Fibroblast of pulmonary artery (primary cell): ENCODE measurements at regions not wholly inside any gene's neighbourhood (a gene's known extent, or its start where the extent isn't known, plus 50 kb on each side); places are given as distances from the start of the nearest gene placed in this dataset.
"Not testable (repeated sequence)": the region's sequence is repeated elsewhere in the genome, so short reads cannot be mapped to it uniquely, and the experiment has no call there.

Source experiments
- DNase-seq: peaks from one replicate; pipeline ENCODE4 v3.0.0-alpha.2; 2010; ENCODE audit warnings: low read depth
- H3K4me3 ChIP-seq: replicated peaks from 2 replicates; pipeline ENCODE4 v1.5.1; 2011; ENCODE audit warnings: low read depth, mild to moderate bottlenecking, control low read depth, low read length, moderate library complexity
- TF ChIP-seq, protein P1 (sequence below): IDR thresholded peaks from 2 replicates; pipeline ENCODE4 v1.5.1; 2011; ENCODE audit warnings: mild to moderate bottlenecking, control low read depth, low read length, inconsistent platforms; ENCODE audit errors: missing control alignments

- no peak for DNase-seq
- H3K4me3 ChIP-seq: no peak overlapping the region
- TF ChIP-seq, protein P1, sequence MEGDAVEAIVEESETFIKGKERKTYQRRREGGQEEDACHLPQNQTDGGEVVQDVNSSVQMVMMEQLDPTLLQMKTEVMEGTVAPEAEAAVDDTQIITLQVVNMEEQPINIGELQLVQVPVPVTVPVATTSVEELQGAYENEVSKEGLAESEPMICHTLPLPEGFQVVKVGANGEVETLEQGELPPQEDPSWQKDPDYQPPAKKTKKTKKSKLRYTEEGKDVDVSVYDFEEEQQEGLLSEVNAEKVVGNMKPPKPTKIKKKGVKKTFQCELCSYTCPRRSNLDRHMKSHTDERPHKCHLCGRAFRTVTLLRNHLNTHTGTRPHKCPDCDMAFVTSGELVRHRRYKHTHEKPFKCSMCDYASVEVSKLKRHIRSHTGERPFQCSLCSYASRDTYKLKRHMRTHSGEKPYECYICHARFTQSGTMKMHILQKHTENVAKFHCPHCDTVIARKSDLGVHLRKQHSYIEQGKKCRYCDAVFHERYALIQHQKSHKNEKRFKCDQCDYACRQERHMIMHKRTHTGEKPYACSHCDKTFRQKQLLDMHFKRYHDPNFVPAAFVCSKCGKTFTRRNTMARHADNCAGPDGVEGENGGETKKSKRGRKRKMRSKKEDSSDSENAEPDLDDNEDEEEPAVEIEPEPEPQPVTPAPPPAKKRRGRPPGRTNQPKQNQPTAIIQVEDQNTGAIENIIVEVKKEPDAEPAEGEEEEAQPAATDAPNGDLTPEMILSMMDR: no peak
Observed at GRCh38 chrX:1020634-1021166, 191.7 kb downstream of the CRLF2 start.

GRCh38 chrX:1016926-1017325 is 195.5 kb downstream of the CRLF2 start:
- not testable (repeated sequence) for DNase-seq, H3K4me3 ChIP-seq

GRCh38 chrX:1016281-1016680 is 196.2 kb downstream of the CRLF2 start:
- DNase-seq, H3K4me3 ChIP-seq: not testable (repeated sequence)

DNA sequence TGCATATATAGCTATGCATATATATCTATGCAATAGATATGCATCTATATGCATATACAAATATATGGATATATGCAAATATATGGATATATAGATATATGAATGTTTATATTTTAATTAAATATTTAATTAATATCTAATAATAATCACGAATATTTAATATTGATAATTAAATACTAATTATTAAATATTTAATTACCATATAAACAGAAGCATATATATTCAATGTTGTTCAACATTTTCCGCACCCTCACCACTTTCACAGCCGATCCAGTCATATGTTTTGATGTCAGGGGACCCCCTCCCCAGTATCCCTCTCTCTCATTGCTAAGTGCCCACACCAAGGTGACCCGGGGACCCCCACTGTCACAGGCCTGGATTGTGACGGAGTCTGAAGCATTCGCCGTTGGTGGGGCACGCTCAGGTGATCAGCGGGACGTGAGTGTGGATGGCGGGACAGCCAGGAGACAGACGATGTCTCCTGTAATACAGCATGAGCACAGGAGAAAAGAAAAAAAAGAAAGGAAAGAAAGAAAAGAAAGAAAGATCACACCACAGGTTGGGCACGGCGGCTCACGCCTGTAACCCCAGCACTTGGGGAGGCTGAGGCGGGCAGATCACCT is 199.7 kb downstream of the CRLF2 start:
- DNase-seq: no peak
- H3K4me3 ChIP-seq: no peak overlapping the region
- TF ChIP-seq, protein P1: no peak

GRCh38 chrX:1011691-1012283 is 200.7 kb downstream of the CRLF2 start:
- DNase-seq: no peak

GRCh38 chrX:1009771-1010170 is 202.7 kb downstream of the CRLF2 start:
- DNase-seq: no peak
- no peak overlapping the region for H3K4me3 ChIP-seq
- TF ChIP-seq, protein P1: no peak

More at GRCh38 chrX:1011691-1012283, 200.7 kb downstream of the CRLF2 start:
- TF ChIP-seq, protein P1: no peak
- no peak overlapping the region for H3K4me3 ChIP-seq

- DNase-seq: no peak
- TF ChIP-seq, protein P1: no peak
- H3K4me3 ChIP-seq: no peak overlapping the region
Observed at GRCh38 chrX:1006156-1006730, 206.2 kb downstream of the CRLF2 start.

- TF ChIP-seq, protein P1: no peak
- no peak for DNase-seq
- H3K4me3 ChIP-seq: no peak overlapping the region
Observed at GRCh38 chrX:1002611-1003010, 209.8 kb downstream of the CRLF2 start.
